ENCODE measurements at regions not wholly inside any gene's neighbourhood (a gene's known extent, or its start where the extent isn't known, plus 50 kb on each side); places are given as distances from the start of the nearest gene placed in this dataset.
"Not testable (repeated sequence)": the region's sequence is repeated elsewhere in the genome, so short reads cannot be mapped to it uniquely, and the experiment has no call there.

DNA sequence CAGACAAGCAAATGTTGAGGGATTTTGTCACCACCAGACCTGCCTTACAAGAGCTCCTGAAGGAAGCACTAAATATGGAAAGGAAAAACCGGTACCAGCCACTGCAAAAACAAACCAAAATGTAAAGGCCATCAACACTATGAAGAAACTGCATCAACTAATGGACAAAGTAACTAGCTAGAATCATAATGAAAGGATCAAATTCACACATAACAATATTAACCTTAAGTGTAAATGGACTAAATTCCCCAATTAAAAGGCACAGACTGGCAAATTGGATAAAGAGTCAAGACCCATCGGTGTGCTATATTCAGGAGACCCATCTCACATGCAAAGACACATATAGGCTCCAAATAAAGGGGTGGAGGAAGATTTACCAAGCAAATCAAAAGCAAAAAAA, 173.2 kb upstream of the KCNMB2 start:
- TF ChIP-seq, protein P1, sequence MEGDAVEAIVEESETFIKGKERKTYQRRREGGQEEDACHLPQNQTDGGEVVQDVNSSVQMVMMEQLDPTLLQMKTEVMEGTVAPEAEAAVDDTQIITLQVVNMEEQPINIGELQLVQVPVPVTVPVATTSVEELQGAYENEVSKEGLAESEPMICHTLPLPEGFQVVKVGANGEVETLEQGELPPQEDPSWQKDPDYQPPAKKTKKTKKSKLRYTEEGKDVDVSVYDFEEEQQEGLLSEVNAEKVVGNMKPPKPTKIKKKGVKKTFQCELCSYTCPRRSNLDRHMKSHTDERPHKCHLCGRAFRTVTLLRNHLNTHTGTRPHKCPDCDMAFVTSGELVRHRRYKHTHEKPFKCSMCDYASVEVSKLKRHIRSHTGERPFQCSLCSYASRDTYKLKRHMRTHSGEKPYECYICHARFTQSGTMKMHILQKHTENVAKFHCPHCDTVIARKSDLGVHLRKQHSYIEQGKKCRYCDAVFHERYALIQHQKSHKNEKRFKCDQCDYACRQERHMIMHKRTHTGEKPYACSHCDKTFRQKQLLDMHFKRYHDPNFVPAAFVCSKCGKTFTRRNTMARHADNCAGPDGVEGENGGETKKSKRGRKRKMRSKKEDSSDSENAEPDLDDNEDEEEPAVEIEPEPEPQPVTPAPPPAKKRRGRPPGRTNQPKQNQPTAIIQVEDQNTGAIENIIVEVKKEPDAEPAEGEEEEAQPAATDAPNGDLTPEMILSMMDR (IDR thresholded peaks at IDR 0.05), result not testable (repeated sequence)
- not testable (repeated sequence) for TF ChIP-seq POLR2A, EP300 (IDR thresholded peaks at IDR 0.05)

Data from ovary (tissue), 3 donors.